ENCODE measurements at regions not wholly inside any gene's neighbourhood (a gene's known extent, or its start where the extent isn't known, plus 50 kb on each side); places are given as distances from the start of the nearest gene placed in this dataset.

GRCh38 chr3:3346556-3346955 is 167.1 kb upstream of the CRBN start:
- Histone ChIP-seq H3K79me2 (ENCODE audit: insufficient read depth, low read length) (no peaks in the 10 kb centered on the region), H3K9ac (ENCODE audit: low read length) (no peak overlapping the region), H3K4me1 (ENCODE audit: insufficient read depth, low read length) (no peaks in the 10 kb centered on the region), H2AFZ (ENCODE audit: low read depth, low read length) (no peak overlapping the region), H3K27me3 (ENCODE audit: insufficient read depth, low read length) (no peaks in the 10 kb centered on the region), H3K4me3 (ENCODE audit: insufficient read depth, low read depth, low read length) (no peak overlapping the region), H3K27ac (ENCODE audit: low read depth, low read length) (no peak overlapping the region), H3K4me2 (ENCODE audit: low read length) (no peak overlapping the region), H4K20me1 (ENCODE audit: insufficient read depth, low read length) (no peaks in the 10 kb centered on the region), H3K9me3 (ENCODE audit: insufficient read depth, low read depth, low read length) (peaks cover 6% of the 10 kb centered on the region), H3K36me3 (ENCODE audit: insufficient read depth, low read length) (no peaks in the 10 kb centered on the region)
- H3K27me3 Mint-ChIP-seq (ENCODE audit: low read depth, unreplicated experiment) = no peaks in the 10 kb centered on the region
- H3K36me3 Mint-ChIP-seq (ENCODE audit: low read depth, unreplicated experiment) = no peaks in the 10 kb centered on the region
- H3K4me3 Mint-ChIP-seq (ENCODE audit: unreplicated experiment) = no peak overlapping the region
- no peak for TF ChIP-seq EZH2 (IDR thresholded peaks at IDR 0.05; ENCODE audit: insufficient read depth, low read length)
- TF ChIP-seq, protein P1, sequence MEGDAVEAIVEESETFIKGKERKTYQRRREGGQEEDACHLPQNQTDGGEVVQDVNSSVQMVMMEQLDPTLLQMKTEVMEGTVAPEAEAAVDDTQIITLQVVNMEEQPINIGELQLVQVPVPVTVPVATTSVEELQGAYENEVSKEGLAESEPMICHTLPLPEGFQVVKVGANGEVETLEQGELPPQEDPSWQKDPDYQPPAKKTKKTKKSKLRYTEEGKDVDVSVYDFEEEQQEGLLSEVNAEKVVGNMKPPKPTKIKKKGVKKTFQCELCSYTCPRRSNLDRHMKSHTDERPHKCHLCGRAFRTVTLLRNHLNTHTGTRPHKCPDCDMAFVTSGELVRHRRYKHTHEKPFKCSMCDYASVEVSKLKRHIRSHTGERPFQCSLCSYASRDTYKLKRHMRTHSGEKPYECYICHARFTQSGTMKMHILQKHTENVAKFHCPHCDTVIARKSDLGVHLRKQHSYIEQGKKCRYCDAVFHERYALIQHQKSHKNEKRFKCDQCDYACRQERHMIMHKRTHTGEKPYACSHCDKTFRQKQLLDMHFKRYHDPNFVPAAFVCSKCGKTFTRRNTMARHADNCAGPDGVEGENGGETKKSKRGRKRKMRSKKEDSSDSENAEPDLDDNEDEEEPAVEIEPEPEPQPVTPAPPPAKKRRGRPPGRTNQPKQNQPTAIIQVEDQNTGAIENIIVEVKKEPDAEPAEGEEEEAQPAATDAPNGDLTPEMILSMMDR (IDR thresholded peaks at IDR 0.05; ENCODE audit: insufficient read depth, low read depth, low read length) = no peak
- H3K4me1 Mint-ChIP-seq (ENCODE audit: low read depth, unreplicated experiment) = no peaks in the 10 kb centered on the region
- H3K27ac Mint-ChIP-seq (ENCODE audit: unreplicated experiment) = no peak overlapping the region
- FAIRE-seq (no peak), DNase-seq (ENCODE audit: low read depth) (no peak)
- peaks cover 4% of the 10 kb centered on the region for H3K9me3 Mint-ChIP-seq (ENCODE audit: unreplicated experiment)

- FAIRE-seq (no peak), DNase-seq (ENCODE audit: low read depth) (no peak)
- Mint-ChIP-seq H3K9me3 (ENCODE audit: unreplicated experiment) (peaks cover 8% of the 10 kb centered on the region), H3K36me3 (ENCODE audit: low read depth, unreplicated experiment) (no peaks in the 10 kb centered on the region), H3K4me3 (ENCODE audit: unreplicated experiment) (no peak overlapping the region), H3K4me1 (ENCODE audit: low read depth, unreplicated experiment) (no peaks in the 10 kb centered on the region), H3K27ac (ENCODE audit: unreplicated experiment) (no peak overlapping the region), H3K27me3 (ENCODE audit: low read depth, unreplicated experiment) (no peaks in the 10 kb centered on the region)
- no peak overlapping the region for H3K27ac ChIP-seq (ENCODE audit: low read depth, low read length)
- H3K36me3 ChIP-seq (ENCODE audit: insufficient read depth, low read length) = no peaks in the 10 kb centered on the region
- H3K9me3 ChIP-seq (ENCODE audit: insufficient read depth, low read depth, low read length) = peaks cover 6% of the 10 kb centered on the region
- no peak overlapping the region for H2AFZ ChIP-seq (ENCODE audit: low read depth, low read length)
- no peak for TF ChIP-seq EZH2 (IDR thresholded peaks at IDR 0.05; ENCODE audit: insufficient read depth, low read length)
- H3K9ac ChIP-seq (ENCODE audit: low read length) = no peak overlapping the region
- H3K4me1 ChIP-seq (ENCODE audit: insufficient read depth, low read length) = no peaks in the 10 kb centered on the region
- no peaks in the 10 kb centered on the region for H4K20me1 ChIP-seq (ENCODE audit: insufficient read depth, low read length)
- no peaks in the 10 kb centered on the region for H3K27me3 ChIP-seq (ENCODE audit: insufficient read depth, low read length)
- no peak overlapping the region for H3K4me3 ChIP-seq (ENCODE audit: insufficient read depth, low read depth, low read length)
- H3K79me2 ChIP-seq (ENCODE audit: insufficient read depth, low read length) = no peaks in the 10 kb centered on the region
- H3K4me2 ChIP-seq (ENCODE audit: low read length) = no peak overlapping the region
Measured at GRCh38 chr3:3342141-3342540, 162.7 kb upstream of the CRBN start.

DNA sequence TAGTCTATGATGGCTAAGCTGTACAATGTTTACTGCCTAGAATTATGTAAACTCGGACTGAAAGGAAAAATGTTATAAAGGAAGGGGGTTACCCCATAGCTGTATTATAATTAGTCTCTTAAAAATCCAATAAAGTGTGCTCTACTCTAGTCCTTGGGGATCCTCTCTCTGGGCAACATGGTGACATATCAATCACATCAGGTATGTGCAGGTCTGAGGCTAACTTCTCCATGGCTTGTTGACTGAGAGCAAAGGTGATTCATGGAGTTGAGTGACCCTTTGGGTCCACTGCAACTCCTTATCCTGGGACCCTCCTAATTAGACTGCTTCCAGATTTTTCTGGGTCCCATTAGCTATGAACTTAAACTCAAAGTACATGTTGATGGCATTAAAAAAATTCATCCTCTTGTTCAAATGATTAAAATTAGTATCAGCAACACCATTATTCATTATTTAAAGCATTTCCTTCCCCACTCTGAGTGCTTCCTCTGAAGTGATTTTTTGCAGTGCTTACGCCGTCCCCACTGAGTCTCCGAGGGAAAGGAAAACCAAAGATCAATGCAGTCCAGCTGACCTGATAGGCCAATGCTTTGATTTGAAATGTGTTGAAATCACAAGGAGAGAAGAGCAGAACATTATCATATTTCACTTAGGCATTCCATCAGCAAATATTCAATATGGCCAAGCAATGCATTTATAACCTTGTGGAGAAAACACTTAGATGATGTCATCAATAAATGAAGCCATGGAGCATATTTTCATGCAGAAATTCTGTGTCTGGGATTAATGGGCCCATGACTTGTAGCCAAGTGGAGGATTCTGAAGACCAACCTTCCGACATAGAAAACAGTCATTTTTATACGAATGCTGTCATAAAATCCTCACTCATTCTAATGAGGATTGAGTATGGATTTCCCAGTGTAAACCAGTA is 161.7 kb upstream of the CRBN start:
- H3K4me1 ChIP-seq (ENCODE audit: insufficient read depth, low read length) = no peaks in the 10 kb centered on the region
- no peaks in the 10 kb centered on the region for H3K36me3 Mint-ChIP-seq (ENCODE audit: low read depth, unreplicated experiment)
- H3K9me3 ChIP-seq (ENCODE audit: insufficient read depth, low read depth, low read length) = peaks cover 6% of the 10 kb centered on the region
- FAIRE-seq (no peak), DNase-seq (ENCODE audit: low read depth) (no peak)
- H3K9ac ChIP-seq (ENCODE audit: low read length) = no peak overlapping the region
- peaks cover 8% of the 10 kb centered on the region for H3K9me3 Mint-ChIP-seq (ENCODE audit: unreplicated experiment)
- no peaks in the 10 kb centered on the region for H3K27me3 ChIP-seq (ENCODE audit: insufficient read depth, low read length)
- no peak overlapping the region for H3K4me3 ChIP-seq (ENCODE audit: insufficient read depth, low read depth, low read length)
- H3K36me3 ChIP-seq (ENCODE audit: insufficient read depth, low read length) = no peaks in the 10 kb centered on the region
- no peak overlapping the region for H3K4me2 ChIP-seq (ENCODE audit: low read length)
- no peak overlapping the region for H3K27ac ChIP-seq (ENCODE audit: low read depth, low read length)
- H2AFZ ChIP-seq (ENCODE audit: low read depth, low read length) = no peak overlapping the region
- H3K79me2 ChIP-seq (ENCODE audit: insufficient read depth, low read length) = no peaks in the 10 kb centered on the region
- H4K20me1 ChIP-seq (ENCODE audit: insufficient read depth, low read length) = no peaks in the 10 kb centered on the region
- no peak overlapping the region for H3K27ac Mint-ChIP-seq (ENCODE audit: unreplicated experiment)
- no peak for TF ChIP-seq EZH2 (IDR thresholded peaks at IDR 0.05; ENCODE audit: insufficient read depth, low read length)
- TF ChIP-seq, protein P1 (IDR thresholded peaks at IDR 0.05; ENCODE audit: insufficient read depth, low read depth, low read length) = no peak
- H3K4me1 Mint-ChIP-seq (ENCODE audit: low read depth, unreplicated experiment) = no peaks in the 10 kb centered on the region
- no peak overlapping the region for H3K4me3 Mint-ChIP-seq (ENCODE audit: unreplicated experiment)
- no peaks in the 10 kb centered on the region for H3K27me3 Mint-ChIP-seq (ENCODE audit: low read depth, unreplicated experiment)
